GM19452 (cell line): ENCODE measurements at regions not wholly inside any gene's neighbourhood (a gene's known extent, or its start where the extent isn't known, plus 50 kb on each side); places are given as distances from the start of the nearest gene placed in this dataset.
A peak's percentile ranks its signal among the peaks of the same experiment; 100 is the strongest.

Source experiments
- ATAC-seq: cut with Tn5 transposase; IDR thresholded peaks from one replicate; pipeline ENCODE4 v1.9.1; 2021; ENCODE audit not compliant: unreplicated experiment

DNA sequence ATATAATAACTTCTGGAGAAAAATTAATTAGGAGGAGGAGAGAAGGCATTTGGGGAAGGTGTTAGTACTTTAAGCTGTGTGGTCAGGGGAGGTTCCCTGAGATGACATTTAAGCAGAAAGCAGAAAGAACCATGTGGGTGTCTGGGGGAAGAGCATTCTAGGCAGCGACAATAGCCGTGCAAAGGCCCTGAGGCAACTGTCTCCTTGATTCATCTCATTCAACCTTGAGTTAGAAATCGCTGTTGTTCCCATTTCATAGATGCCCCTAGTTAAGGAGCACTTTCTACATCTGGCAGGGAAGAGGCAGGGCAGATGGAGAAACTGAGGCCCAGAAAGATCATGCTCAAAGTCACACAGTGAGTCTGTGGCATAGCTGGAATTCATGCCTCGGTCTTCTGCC, 108.6 kb upstream of the RUNX3 start:
- no peak for ATAC-seq

DNA sequence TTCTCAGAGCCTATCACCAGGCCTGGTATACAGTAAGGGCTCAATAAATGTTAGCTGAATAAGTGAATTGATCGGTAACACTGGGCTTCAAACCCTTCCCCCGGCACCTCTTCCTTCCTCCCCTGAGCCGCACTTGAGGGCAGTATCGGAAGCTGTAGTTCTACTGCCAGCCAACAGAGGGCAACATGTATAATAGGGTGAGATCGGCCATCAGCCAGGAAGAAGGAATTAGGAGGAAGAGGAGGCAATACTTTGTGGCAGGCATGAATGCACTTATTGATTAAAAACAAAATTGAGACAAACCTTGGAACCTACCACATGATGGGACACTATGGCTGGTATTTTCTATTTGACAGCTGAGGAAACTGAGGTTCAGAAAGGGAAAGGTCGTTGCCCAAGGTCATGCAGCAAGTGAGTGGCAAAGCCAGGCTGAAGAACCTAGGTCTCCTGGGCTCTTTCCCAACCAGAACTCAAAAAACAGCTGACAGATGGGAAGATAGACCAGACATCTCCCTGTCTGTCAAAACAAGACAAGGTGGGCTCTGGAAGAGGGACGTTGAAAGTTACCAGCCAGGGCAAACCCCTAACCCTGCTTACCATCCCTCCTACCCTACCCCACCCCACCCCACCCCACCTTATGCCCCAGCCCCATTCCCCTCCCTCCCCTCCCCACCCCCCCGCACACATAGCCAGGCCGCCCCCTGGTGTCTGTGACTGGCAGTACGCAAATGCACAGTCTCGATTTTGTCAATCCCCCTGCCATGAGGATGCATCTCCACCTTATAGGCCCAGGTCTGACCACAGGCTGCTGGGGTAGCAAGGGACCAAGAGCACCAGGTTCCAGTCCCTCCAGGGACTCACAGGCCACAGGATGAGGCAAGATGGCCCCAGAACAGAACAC, 107.3 kb upstream of the RUNX3 start:
- ATAC-seq = no peak

DNA sequence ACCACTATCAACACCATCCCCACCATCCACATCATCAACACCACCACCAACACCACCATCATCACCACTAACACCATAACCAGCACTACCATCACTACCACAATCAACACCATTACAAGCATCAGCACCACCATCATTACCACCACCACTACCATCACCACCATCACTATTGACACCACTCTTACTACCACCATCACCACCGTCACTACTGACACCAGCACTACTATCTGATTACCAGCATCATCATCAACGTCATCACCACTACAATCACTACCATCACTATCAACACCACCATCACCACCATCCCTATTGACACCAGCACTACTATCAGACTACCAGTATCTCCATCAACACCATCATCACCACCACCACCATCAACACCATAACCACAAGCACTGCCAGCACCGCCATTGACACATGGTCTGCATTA, 106.1 kb upstream of the RUNX3 start:
- ATAC-seq = no peak

- ATAC-seq = no peak
Measured at GRCh38 chr1:25035523-25036116, 105.5 kb upstream of the RUNX3 start.

DNA sequence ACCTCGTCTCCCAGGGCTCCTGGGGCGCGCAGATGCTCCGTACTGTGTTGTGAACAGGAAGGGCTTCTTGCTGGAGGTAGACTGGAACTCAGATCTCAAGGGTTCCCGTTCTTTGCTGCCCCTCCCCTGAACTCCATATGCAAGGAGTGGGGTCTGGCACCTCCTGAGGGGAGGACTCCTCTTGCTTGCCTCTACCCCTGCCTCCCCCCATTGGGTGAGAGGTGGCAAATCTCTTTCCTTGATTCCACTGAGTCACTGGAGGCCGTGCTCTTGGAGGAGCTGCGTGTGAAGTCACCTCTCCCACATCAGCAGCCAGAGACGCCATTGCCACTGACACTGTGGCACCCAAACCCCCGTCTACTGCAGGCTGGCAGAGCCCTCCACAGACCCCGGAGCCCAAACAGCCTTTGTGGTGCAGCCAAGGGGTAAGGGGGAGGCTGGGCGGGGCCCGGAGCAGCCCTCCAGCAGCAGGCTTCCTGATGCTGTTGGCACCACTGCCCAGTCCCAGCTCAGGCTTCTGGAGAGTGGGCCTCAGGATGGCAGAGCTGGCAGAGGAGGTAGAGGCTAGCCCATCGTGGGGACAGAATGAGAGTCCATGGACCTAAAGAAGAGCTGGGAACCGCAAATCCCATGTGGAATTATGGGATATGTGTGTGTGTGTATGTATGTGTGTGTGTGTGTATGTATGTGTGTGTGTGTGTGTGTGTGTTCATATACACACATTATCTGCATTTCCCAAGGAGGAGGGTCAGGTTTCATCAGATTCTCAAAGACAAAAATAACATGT, 104.9 kb upstream of the RUNX3 start:
- no peak for ATAC-seq

GRCh38 chr1:25033828-25034705, 104.0 kb upstream of the RUNX3 start:
- no peak for ATAC-seq

GRCh38 chr1:25033030-25033827, 103.2 kb upstream of the RUNX3 start:
- no peak for ATAC-seq

GRCh38 chr1:25031966-25032667, 102.0 kb upstream of the RUNX3 start:
- ATAC-seq = peak; percentile 28

GRCh38 chr1:25031601-25031965, 101.5 kb upstream of the RUNX3 start:
- ATAC-seq = peak; percentile 23

GRCh38 chr1:25030674-25031589, 100.9 kb upstream of the RUNX3 start:
- ATAC-seq = peak; percentile 40

- ATAC-seq = no peak
Measured at GRCh38 chr1:25030012-25030411, 99.9 kb upstream of the RUNX3 start.

DNA sequence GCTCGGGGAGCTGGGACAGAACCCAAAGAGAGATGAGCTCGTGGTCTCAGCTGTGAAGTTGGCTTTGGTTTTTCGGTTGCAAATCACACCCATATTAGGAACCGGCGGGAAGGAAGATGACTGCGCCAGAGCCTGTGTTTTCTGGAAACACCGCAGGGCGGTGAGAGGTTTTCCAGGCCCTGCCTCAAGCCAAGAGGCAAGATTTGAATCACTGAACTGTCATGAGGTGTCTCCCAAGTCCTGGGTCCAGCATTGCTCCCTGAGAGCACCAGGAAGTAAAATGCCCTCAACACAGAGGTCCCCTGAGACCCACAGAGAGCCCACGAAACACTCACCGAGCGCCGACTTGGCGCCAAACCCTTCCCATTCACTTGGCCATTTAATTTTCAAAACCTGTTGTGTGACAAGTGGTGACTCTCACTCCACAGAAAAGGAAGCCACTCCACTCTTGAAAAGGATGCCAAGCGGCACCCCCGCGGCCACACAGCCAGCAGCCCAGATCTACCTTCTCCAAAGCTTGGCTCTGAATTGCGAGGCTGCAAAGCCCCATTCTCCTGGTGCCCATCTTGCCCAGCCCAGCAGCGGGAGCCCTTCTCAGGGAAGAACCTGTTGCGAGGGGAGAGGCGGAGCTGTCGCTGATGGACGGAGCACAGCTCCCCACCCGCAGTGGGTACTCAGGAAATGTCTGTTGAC, 99.0 kb upstream of the RUNX3 start:
- no peak for ATAC-seq

- ATAC-seq = no peak
Measured at GRCh38 chr1:25028587-25028906, 98.5 kb upstream of the RUNX3 start.

DNA sequence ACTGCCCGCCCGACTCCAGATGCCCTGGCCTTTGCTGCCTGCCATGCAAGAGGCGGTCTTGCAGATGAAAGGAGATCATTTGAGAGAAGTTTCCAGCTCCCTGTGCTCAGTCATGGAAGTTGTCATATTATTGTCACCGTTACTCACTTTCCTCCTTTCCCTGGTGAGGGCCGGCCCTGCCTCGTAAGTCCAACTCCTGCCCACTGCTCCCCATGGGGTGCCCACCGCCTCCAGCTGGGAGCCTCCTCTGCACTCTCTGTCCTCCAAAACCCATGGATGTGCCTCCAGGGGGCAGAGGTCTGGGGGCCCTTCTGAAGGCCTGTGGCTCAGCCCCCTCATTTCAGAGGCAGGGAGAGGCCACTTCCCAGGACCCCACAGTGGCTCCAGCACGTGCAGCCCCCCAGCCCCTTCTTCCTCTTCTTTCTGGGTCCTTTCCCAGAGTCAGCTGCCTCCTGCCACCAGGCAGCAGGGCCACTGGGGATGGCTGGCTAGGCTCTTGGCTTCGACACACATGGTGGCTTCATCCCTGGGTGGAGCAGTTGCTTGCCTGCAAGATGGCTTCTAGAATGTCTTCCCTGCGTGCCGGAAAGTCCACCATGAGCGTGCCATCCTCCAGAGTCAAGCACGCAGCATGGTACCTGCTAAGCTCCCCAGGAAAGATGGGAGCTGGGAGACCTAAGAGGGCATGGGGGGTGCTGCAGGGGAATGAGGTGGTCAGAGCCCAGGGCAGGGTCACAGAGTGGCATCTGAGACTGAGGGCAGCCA, 97.9 kb upstream of the RUNX3 start:
- no peak for ATAC-seq

- no peak for ATAC-seq
Measured at GRCh38 chr1:25026730-25027450, 96.8 kb upstream of the RUNX3 start.

DNA sequence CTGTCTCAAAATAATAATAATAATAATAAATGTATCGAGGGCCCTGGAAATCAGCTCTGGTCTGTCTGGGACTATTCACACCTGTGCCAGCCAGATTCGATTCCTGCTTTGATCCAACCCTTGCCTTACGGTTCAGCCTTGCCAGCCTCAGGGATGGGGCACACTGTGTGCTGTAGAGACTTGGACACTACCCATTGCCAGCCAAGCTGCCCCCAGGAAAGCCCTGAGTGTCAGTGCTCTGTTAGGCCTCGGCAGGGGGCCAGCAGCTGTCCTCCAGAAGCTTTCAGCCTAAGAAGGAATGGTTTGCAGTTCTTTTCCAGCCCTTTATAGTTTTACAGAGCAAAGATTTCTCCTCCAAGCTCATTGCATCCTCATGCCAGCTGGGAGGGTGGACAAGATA, 96.2 kb upstream of the RUNX3 start:
- no peak for ATAC-seq
